Stimulated activated CD8-positive, alpha-beta memory T cell treated with anti-CD3 and anti-CD28 coated beads, Interleukin-2, amount 100 ng/mL, for 1 hour (primary cell): ENCODE measurements at regions not wholly inside any gene's neighbourhood (a gene's known extent, or its start where the extent isn't known, plus 50 kb on each side); places are given as distances from the start of the nearest gene placed in this dataset.
"Not testable (repeated sequence)": the region's sequence is repeated elsewhere in the genome, so short reads cannot be mapped to it uniquely, and the experiment has no call there.

Experiments used
- DNase-seq, 2 donors: peaks; one replicate each; pipeline ENCODE4 v3.0.0-alpha.2; 2020; ENCODE audit warnings: low read depth in 2 of 2

GRCh38 chr10:28733245-28733644, 55.9 kb downstream of the BAMBI start:
- DNase-seq, result no peak

DNA sequence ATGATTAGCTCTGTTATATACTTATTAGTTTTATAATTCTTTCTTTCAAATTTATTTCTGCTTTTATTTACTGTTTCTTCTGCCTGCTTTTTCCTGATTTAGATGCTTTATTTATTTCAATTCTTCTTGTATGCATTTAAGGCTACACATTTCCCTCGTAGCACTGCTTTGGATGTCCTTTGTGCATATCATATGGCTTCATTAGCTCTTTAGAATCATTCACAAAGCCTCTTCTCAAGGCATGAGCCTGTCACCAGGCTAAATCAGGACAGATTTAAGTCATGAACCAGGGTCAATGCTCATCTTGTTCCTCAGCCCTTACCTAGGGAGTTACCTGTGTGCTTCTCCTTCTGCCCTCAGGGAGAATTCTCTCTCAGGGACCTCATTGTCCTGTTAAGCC, 56.3 kb downstream of the BAMBI start:
- no peak for DNase-seq

DNA sequence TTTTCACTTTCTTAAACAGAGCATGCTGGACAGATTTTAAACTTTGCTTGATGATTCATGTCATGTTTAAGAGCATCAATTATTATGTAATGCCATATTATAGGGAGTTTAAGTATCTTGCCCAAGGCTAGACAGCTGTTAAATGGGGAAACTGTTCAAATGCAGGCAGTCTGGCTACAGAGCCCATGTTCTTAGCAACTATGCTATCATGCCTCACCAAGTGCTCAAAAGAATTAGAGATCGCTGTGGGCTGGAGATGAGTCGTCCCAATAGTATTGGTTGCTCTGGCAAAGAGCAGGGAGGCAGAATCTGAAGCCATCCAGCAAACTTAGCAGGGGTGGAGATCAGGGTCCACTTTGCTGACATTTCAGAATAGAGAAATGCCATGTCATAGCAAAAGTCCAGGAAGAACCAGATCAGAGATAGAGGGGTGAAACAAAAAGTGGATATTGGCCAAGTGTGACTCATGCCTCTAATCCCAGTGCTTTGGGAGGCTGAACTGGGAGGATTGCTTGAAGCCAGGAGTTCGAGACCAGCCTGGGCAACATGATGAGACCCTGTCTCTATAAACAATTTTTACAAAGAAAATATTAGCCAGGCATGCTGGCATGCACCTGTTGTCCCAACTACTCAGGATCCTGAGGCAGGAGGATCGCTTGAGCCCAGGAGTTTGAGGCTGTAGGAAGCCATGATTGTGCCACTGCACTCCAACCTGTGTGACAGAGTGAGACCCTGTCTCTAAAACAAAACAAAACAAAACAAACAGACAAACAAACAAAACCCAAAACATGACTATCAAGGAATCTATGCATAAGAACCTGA, 57.8 kb downstream of the BAMBI start:
- no peak for DNase-seq

DNA sequence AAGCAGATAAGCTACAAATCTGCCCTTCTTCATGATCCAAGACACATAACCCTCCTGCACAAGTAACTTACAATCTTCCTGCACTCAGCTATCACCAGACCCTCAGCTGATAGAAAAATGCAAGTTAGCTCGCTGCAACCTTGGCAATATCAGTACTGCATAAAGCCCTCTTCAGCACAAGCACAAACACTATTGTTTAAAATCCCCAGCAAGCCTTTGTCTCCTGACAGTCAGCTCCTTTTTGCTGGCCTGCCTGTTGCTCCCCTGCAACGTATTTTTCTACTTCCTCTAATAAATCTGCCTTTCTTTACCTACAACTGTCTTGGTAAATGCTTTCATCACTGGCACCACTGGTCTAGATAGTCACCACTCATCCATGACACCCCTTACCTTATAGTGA, 59.8 kb downstream of the BAMBI start:
- no peak for DNase-seq

DNA sequence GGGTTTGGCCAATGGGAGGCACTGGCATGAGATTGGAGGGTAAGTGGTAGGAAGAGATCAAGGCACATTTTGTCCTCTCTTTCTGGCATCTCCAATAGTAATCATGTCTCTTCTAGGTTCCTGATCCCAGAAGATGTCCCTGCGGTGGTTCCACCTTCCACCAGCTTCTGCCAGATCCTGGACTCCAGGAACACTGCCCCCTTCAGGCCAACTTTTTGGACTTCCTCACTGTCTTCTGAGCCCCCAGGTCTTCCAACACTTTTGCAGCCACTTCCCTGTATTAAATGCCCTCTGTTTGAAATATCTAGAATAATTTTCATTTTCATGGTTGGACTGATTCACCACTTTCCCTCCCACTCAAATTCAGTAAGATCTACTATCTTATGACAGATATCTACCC, 60.9 kb downstream of the BAMBI start:
- DNase-seq, result no peak

- no peak for DNase-seq
Observed at GRCh38 chr10:28743576-28743975, 66.3 kb downstream of the BAMBI start.

DNA sequence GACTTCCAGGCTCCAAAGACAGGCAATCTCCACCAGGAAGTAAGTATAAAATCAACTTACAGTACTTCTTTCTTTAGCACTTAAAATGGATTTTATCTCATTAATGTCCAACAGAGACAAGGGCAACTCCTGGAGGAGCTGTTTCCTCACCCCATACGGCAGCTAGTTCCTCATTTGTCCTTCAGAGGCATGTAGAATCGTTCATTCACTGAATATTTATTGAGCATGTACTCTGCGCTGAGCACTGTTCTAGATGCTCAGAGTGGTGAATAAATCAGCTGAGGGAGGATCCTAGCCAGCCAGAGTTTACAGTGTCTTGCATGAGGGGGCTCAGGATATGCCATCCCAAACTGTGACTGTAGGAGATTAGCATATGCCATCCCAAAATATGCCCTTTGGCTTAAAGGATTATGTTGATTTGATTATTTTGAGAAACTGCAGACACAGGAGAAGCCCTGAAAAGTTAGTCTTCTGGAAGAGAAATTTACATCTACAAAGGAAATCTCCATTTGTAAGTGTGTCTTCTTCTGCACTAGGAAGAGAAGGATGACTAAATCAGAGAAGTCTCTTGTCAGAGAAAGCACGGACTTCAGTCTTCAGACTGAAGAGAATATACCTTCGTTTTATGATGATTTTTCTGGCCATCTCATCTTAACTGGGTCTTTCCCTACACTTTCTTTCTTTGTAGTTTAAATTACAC, 66.9 kb downstream of the BAMBI start:
- DNase-seq, result no peak

- DNase-seq, result no peak
Observed at GRCh38 chr10:28754930-28755718, 77.8 kb downstream of the BAMBI start.

GRCh38 chr10:28761084-28761846, 83.9 kb downstream of the BAMBI start:
- no peak for DNase-seq

- no peak for DNase-seq
Observed at GRCh38 chr10:28763471-28764170, 86.3 kb downstream of the BAMBI start.

DNA sequence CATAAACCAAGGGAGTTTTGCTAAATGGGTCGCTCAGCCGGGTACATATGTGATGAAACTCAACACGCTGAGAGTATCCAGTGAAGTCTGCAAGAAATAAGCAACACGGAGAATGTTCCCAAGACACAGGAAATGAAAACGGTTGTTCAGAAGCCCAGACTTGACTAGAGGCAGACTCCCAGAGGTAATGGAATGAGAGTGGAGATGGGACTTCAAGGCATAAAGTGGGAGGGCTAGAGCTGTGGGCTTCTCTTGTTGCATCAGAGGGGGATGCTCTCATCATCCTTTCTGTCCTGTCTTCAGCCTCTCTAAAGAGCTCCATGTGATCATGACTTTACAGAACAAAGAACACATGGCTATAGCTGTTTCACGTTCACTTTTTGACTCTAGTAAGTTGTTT, 88.3 kb downstream of the BAMBI start:
- DNase-seq, result no peak

DNA sequence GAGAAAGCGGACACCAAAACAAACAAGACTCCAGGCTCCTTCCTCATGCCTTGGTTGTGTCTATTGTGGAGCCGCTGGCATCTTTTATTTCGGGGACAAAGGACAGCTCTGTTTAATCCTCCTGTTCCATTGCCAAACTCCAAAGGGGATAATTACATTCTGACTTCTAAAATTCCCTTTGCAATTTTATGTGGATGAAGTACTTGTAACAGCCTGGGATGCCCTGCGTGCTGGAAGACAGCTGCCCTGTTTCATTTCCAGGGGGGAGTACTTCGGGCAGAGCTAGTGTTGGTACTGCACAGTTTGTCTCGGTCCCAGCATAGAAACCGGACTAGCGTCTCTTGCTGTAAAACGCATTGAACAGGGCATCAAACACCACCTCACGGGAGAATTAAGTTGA, 90.9 kb downstream of the BAMBI start:
- DNase-seq, result no peak

GRCh38 chr10:28769091-28769604, 91.8 kb downstream of the BAMBI start:
- no peak for DNase-seq

DNA sequence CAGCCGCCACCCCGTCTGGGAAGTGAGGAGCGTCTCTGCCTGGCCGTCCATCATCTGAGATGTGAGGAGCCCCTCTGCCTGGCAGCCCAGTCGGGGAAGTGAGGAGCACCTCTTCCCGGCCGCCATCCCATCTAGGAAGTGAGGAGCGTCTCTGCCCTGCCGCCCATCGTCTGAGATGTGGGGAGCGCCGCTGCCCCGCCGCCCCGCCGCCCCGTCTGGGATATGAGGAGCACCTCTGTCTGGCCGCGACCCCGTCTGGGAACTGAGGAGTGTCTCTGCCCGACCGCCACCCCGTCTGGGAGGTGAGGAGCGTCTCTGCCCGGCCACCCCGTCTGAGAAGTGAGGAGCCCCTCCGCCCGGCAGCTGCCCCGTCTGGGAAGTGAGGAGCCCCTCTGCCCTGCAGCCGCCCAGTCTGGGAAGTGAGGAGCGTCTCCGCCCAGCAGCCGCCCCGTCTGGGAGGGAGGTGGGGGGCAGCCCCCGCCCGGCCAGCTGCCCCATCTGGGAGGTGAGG, 94.3 kb downstream of the BAMBI start:
- DNase-seq, result not testable (repeated sequence)

GRCh38 chr10:28774051-28774995, 97.0 kb downstream of the BAMBI start:
- no peak for DNase-seq

DNA sequence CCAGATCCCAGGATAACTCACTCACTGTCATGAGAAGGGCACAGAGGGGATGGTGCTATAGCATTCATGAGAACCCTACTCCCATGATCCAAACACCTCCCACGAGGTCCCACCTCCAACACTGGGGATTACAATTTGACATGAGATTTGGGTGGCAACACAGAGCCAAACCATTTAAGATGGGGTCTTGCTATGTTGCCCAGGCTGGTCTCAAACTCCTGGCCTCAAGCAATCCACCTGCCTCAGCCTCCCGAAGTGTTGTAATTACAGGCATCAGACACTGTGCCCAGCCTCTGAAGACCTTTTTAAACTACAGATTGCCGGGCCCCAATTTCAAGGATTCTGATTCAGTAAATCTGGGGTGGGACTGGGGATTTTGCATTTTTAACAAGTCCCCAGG, 98.5 kb downstream of the BAMBI start:
- DNase-seq, result no peak

GRCh38 chr10:28776519-28776918, 99.2 kb downstream of the BAMBI start:
- no peak for DNase-seq

DNA sequence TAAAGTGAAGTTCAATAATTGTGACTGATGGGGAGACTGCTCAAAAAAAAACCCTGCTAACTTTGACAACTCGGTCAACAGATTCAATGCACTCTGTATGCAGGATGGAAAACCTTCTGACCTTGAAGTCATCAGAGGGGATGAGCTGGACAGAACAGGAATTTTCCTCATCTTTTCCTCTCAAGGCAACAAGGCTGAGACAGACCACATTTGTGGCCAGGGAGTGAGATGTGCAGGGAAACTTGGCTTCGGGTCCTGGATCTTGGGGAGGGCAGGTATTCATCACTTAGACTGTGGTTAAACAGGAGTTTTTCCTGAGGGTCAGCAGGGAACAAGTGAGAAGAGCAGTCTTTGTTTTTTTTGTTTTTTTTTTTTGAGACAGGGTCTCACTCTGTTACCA, 100.6 kb downstream of the BAMBI start:
- no peak for DNase-seq

- no peak for DNase-seq
Observed at GRCh38 chr10:28778524-28778923, 101.2 kb downstream of the BAMBI start.

DNA sequence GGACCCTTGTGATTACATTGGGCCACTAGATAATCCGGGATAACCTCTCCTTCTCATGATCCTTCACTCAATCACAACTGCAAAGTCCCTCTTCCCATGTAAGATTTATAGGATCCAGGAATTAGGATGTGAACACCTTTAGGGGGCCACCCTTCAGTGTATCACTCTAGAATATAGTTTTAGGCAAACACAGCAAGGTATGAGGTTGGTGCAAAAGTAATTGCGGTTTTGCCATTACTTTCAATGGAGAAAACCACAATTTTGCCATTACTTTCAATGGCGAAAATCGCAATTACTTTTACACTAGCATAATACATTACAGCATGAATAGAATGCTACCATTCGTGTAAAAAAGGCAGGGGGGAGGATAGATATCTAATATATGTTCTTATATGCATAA, 104.0 kb downstream of the BAMBI start:
- DNase-seq, result no peak
